DMS79 treated with DMSO at 0.1 percent for 48 hours (cell line): ENCODE measurements at regions not wholly inside any gene's neighbourhood (a gene's known extent, or its start where the extent isn't known, plus 50 kb on each side); places are given as distances from the start of the nearest gene placed in this dataset.
A peak's percentile ranks its signal among the peaks of the same experiment; 100 is the strongest.
"Not testable (repeated sequence)": the region's sequence is repeated elsewhere in the genome, so short reads cannot be mapped to it uniquely, and the experiment has no call there.

Experiments used
- DNase-seq: peaks from one replicate; lab custom pipeline; 2025; lab: John Stamatoyannopoulos, UW

- DNase-seq = peak; percentile 6
Observed at GRCh38 chr20:11976966-11977365, 59.3 kb downstream of the BTBD3 start.

GRCh38 chr20:11978496-11978895 is 60.8 kb downstream of the BTBD3 start:
- no peak for DNase-seq

DNA sequence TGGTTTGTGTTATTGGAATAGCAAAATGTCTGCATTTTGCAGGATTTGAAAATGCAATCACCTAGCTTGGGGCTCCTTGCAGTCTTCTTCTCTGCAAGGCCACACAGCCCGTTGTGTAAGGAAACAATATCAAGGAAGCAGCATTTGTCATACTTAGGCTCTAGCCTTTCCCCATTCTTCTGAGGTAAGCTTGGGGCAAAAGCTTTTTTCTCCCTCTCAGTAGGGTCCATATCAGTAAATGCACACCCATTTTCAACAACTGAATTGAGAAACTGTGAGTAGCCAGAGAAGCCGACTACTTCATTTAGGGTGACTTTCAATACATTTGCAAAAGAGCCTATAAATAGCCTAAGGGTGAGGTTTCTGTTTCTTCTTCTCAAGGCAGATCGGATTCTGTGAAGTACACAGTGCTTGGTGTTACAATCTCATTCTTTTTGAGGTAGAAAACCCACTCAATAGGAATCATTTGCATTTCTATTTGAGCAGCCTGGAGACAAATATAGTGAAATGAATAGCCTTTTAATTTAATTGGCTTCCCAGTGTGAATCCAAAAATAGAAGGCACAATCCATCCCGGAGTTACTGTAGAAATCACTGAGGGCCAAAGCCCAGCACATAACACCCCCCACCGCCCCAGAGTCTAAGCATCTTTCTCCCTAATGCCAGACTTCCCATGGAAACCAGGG is 61.8 kb downstream of the BTBD3 start:
- no peak for DNase-seq

DNA sequence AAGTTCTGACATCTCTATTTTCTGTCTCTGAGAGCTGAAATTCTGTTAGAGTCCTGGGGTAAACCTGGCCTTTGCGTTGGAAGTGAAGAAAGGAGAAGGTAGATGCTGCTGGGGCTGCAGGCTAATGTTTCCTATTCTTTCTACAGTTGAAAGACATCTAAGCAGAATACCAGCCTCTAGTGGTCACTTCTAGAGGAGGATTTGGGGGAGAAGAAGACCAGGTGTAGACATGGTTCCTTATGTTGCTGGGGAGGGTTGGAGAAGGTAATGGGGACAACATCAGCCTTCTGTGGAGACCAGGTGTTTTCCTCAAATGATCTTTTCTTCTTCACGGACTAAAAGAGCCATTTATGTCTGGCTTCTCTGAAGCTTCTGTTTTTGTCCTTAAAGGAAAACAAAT is 62.6 kb downstream of the BTBD3 start:
- DNase-seq = no peak

- no peak for DNase-seq
Observed at GRCh38 chr20:11981366-11981947, 63.8 kb downstream of the BTBD3 start.

GRCh38 chr20:11982289-11982954 is 64.7 kb downstream of the BTBD3 start:
- DNase-seq = no peak

GRCh38 chr20:11982955-11983470 is 65.3 kb downstream of the BTBD3 start:
- DNase-seq = no peak

GRCh38 chr20:11986954-11987353 is 69.3 kb downstream of the BTBD3 start:
- DNase-seq = no peak

DNA sequence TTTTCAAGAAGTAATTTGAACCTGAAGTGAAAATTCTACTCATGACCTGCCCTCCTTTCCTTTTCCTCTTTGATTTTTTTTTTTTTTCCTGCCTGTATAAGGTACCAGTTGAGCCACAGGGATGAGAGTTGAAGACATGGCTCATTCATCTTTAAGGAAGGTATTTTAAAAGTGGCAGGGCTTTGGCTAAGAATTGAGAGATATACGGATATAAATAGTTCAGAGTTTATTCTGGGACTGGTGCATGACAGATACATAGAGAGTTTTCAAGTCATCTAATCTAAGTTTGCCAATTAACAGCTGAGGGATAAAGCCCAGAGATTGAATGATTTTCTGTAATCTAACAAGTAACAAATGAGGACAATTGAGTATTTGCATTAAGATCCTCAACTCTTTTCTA is 69.8 kb downstream of the BTBD3 start:
- no peak for DNase-seq

DNA sequence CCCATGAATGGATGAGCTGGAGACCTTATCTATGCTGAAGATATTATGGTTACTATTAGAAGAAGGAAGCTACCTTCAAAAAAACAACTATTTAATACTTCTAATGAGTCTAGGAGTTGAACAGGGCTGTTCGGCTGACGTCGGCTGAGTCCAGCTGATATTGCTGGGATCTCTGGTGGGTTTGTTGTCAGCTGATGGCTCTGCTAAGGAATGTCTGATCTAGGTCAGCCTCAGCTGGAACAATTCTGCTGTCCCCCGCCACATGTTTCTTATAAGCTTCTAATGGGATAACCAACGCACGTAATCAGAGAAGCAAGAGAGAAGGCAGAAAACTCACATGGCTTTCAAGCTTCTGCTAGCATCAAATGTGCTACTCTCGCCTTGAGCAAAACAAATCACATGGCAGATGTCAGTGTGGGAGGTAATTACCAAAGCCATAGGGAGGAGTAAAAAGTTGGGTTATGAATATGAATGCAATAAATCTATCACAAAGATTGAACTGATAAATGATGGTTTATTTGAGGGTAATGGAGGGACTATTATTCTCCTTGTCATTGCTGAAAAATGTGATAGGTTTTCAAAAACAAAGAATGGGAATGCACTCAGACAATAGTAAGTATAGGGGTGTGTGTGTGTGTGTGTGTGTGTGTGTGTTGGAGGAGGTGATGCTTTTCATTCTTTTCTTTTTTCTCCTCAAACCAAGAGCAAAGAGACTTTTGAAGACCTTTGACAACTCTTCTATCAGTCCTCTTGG is 71.5 kb downstream of the BTBD3 start:
- no peak for DNase-seq

DNA sequence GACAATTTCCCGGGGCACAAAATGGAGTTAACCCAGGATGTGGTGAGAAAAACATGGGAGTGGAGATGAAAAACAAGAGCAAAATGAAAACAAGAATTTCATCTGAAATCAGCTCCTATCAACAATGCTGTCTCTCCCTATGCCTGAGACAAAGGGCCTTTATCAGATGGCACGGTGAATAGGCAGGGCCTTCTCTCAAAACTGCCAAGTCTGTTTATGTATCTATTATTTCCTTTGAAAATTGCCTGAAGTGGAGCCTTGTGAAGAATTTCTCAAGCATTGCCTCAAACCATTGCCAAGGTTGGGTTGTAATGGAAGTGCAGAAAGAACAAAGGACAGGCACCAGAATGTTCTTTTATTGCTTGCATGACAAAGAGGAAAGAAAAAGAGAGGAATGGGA is 74.7 kb downstream of the BTBD3 start:
- DNase-seq = peak; percentile 13

GRCh38 chr20:11993886-11994461 is 76.3 kb downstream of the BTBD3 start:
- peak; percentile 51 for DNase-seq

DNA sequence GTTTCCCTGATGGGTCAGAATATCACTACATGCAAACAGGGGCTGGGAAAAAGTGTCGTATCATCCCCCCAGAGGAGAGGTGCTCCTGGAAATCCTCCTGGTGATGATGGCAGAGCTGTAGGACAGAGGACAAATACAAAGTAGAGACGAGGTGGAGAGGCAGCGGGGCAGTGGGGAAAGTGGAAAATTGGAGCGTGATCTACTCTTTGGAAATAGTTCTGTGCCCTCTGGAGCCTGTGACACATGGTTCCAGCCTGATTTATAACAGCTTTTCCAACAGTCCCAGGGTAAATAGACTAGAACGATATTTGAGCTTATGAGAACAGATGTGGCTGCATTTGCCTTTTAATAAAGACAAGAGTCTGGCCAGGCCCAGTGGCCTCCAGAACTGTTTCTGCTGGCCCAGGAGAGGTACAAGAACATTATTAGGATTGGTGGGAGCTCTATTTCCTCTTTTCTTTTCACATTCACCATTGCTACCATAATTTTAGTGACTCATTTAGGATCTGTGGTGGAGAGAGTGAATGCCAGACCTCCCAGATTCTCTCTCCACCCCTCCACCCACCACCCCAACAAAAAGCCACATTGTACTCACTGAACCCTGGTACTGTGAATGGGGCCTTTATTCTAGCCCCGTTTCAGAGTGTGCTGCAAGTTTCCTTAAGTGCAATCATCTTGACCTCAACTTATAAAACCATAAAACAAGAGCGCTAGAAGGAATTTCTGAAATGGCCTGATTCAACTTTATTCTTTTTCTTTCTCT is 78.3 kb downstream of the BTBD3 start:
- no peak for DNase-seq

DNA sequence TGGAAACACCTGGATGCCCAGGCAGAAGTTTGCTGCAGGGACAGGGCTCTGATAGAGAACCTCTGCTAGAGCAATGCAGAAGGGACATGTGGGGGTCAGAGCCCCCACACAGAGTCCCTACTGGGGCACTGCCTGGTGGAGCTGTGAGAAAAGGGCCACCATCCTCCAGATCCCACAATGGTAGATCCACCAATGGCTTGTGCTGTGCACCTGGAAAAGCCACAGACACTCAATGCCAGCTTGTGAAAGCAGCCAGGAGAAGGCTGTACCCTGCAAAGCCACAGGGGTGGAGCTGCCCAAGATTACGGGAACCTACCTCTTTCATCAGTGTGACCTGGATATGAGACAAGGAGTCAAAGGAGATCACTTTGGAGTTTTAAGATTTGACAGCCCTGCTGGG is 87.1 kb downstream of the BTBD3 start:
- DNase-seq = not testable (repeated sequence)

DNA sequence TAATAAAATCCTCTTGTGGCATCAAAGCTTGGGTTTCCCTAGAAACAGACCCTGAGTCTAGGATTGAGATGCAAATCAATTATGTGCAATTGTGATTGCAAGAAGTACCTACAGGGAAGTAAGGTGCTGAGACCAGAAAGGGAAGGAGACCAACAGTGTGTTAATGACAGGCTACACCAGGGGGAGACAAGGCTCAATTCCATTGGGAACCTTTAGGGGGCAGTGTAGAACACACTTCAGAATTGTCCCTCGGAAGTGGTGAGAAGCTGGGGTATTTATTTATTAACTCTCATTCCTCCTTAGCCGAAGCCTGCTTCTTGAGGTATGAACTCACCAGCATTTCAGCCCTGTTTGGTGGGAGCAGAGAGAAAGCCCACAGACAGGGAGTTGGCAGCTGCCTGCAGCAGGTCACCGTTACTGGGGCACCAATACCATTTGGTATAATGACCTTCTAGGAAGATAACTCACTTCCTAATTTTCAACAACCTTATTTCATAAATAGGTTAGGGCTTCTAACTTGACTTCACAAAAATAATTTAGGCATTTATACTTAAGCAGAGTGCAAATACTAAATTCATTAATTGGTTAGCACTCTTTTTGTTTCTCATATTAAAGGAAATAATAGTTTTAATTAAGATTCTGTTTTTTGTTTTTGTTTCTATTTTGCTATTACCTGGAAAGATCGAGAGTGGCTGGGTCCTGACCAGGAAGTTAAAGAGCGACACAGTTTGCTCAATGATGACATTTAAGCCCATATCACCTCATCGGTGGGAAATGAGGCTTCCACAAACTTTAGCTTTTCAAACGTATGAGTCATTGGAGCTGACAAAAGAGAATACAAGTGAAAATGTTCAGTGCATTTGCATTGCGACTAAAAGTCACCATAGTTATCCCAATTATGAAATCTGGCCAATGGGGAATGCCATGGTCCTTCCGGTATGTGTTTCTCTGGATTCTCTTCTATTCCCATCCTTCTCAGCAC is 94.8 kb downstream of the BTBD3 start:
- no peak for DNase-seq

DNA sequence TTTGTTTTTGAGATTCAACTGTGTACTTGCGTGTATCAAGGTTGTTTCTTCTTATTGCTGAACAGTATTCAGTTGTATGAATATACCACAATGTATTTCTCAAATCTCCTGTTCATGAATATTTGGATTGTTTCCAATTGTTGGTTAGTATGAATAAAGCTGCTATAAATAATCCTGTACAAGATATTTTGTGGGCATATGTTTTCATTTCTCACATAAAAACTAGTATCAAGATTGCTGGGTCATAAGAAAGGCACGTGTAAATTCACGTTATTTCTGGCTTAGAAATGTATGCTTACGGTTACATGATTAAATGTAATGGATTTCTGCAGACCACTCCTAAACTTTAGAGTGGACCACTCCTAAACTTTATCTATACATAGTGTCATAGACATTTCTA is 96.6 kb downstream of the BTBD3 start:
- DNase-seq = no peak

- no peak for DNase-seq
Observed at GRCh38 chr20:12014736-12015135, 97.0 kb downstream of the BTBD3 start.

DNA sequence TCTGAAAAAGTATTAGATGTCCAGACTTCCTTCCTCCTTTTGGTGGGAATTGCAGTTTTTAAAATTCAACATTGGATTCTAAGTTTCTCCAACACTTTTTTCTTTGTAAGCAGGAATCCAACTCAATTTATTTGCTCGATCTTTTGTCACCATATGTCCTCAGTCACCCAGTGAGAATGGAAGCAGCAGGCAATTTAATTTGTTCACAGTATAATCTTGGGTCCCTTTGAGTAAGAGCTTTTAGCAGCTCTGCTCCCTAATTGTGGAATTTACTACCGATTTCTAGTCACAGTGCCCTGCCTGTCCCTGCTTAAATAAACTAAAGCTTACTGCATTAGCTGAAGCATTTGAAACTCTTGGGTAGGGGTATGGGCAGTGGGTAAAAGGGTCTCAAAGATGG is 98.6 kb downstream of the BTBD3 start:
- no peak for DNase-seq

DNA sequence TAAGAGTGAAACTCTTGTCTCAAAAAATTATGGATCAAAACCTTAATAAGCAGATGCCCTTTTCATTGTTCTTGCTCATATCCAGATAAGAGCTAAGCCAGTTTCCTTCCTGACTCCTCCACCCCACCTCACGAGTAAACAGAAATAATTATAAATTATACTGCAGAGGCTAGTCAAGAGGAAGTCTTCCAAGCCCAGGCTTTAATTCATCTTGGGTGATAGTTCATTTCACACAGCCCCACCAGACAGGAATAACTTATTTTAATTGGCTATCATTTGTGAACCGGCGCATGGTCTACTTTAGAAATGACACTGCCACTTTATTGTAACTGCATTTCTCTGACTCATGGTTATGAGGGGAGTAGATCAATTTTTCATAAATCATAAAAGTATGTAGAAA is 102.0 kb downstream of the BTBD3 start:
- DNase-seq = no peak

DNA sequence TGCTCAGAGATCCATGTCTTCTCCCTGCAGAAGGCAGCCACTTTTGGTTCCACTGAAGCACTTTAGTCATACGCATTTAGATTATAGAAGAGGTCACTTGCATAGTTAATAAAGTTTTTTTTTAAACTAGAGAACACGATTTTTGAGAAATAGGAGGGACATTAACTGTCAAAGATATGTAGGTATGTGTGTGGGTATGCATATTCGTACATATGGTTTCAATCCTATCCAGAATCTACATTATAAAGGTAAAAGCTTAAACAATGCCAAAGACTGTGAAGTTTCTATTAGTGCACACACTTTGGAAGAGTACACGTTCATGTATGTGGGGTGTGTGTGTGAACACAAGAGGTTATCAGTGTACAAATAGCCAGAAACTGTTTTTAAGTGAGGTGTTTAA is 103.2 kb downstream of the BTBD3 start:
- no peak for DNase-seq
